ENCODE measurements at regions not wholly inside any gene's neighbourhood (a gene's known extent, or its start where the extent isn't known, plus 50 kb on each side); places are given as distances from the start of the nearest gene placed in this dataset.

DNA sequence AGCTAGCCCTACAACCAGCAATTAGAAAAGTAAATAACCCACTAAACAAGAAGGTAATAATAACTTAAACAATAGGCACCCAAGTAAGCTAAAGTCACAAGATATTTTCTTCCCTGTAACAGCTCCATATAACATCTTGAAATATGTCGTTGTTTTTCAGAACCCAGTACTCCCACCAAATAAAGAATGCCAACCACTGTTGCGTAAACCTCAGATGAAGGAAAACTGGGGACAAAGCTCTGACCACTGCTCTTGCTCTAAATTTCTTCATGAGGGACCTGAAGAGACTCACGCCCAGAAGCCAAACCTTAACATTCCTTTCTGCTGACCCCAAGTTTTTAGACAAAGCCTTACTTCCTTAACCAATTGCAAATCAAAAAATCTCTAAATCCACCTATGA lies 267.7 kb upstream of the GAS1 start:
- TF ChIP-seq, protein P1, sequence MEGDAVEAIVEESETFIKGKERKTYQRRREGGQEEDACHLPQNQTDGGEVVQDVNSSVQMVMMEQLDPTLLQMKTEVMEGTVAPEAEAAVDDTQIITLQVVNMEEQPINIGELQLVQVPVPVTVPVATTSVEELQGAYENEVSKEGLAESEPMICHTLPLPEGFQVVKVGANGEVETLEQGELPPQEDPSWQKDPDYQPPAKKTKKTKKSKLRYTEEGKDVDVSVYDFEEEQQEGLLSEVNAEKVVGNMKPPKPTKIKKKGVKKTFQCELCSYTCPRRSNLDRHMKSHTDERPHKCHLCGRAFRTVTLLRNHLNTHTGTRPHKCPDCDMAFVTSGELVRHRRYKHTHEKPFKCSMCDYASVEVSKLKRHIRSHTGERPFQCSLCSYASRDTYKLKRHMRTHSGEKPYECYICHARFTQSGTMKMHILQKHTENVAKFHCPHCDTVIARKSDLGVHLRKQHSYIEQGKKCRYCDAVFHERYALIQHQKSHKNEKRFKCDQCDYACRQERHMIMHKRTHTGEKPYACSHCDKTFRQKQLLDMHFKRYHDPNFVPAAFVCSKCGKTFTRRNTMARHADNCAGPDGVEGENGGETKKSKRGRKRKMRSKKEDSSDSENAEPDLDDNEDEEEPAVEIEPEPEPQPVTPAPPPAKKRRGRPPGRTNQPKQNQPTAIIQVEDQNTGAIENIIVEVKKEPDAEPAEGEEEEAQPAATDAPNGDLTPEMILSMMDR (IDR thresholded peaks at IDR 0.05): no peak
- TF ChIP-seq POLR2A (IDR thresholded peaks at IDR 0.05): no peak
- no peak for TF ChIP-seq POLR2AphosphoS5 (IDR thresholded peaks at IDR 0.05)
- no peak for TF ChIP-seq EP300 (IDR thresholded peaks at IDR 0.05)

All from suprapubic skin (tissue), 4 donors.